ENCODE measurements at regions not wholly inside any gene's neighbourhood (a gene's known extent, or its start where the extent isn't known, plus 50 kb on each side); places are given as distances from the start of the nearest gene placed in this dataset.

DNA sequence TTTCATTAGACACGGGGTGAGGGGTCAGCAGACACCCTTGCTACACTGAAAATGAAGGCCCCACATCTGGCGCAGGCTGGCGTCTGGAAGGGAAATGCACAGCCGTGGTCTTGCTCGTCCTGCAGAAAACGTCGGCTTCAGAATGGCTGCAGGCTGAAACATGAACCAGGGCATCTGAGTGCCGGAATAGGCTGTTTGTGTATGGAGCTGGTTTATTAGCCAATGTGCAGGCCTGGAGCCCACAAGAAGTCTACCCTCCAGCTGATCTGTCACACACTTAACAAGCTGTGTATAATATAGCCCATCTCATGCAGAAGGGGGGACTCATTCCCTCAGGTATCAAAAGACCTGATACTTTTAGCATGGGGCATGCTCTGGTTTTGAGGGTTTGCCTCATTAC, 153.4 kb upstream of the SOX11 start:
- Histone ChIP-seq H3K36me3 (ENCODE audit: control insufficient read depth in 2 of 2, insufficient read depth in 2 of 2, low read length in 1 of 2) (no peaks in the 10 kb centered on the region), H3K4me3 (no peak overlapping the region), H2AFZ (ENCODE audit: control insufficient read depth, low read depth, low read length) (no peak overlapping the region), H3K4me1 (ENCODE audit: control insufficient read depth, insufficient read depth, low read length) (no peaks in the 10 kb centered on the region), H3K27me3 (replicated peaks in 1 of 2; ENCODE audit: control insufficient read depth in 2 of 2, insufficient read depth in 2 of 2, low read length in 1 of 2) (no peaks in the 10 kb centered on the region; a peak in 1 of 4 replicates), H3K9me3 (replicated peaks; ENCODE audit: control insufficient read depth, insufficient read depth, low read length) (no peaks in the 10 kb centered on the region), H3K27ac (ENCODE audit: control insufficient read depth, insufficient read depth) (no peak overlapping the region), H3K79me2 (ENCODE audit: control insufficient read depth, insufficient read depth, low read length) (no peaks in the 10 kb centered on the region), H4K20me1 (ENCODE audit: control insufficient read depth, insufficient read depth) (no peaks in the 10 kb centered on the region), H3K9ac (ENCODE audit: control insufficient read depth, insufficient read depth, low read length) (no peak overlapping the region), H3K4me2 (ENCODE audit: control insufficient read depth, insufficient read depth) (no peak overlapping the region)
- ChIA-PET SMC1A (ENCODE audit: uncharacterized antibody, unreplicated experiment) (no interaction called here), CTCF (no interaction called here), RAD21 (ENCODE audit: unreplicated experiment) (no interaction called here), POLR2A (no interaction called here)
- TF ChIP-seq TAF1 (IDR thresholded peaks at IDR 0.05; ENCODE audit: borderline replicate concordance, low read depth, low read length) = no peak
- TF ChIP-seq MYC (IDR thresholded peaks at IDR 0.05; ENCODE audit: insufficient read depth, insufficient read length, insufficient replicate concordance, low read length, severe bottlenecking) = no peak
- no peak for TF ChIP-seq POLR2A (IDR thresholded peaks at IDR 0.05; ENCODE audit: low read depth, low read length)
- no peak for TF ChIP-seq RBBP5 (conservative IDR thresholded peaks at IDR 0.05)
- TF ChIP-seq, protein P1, sequence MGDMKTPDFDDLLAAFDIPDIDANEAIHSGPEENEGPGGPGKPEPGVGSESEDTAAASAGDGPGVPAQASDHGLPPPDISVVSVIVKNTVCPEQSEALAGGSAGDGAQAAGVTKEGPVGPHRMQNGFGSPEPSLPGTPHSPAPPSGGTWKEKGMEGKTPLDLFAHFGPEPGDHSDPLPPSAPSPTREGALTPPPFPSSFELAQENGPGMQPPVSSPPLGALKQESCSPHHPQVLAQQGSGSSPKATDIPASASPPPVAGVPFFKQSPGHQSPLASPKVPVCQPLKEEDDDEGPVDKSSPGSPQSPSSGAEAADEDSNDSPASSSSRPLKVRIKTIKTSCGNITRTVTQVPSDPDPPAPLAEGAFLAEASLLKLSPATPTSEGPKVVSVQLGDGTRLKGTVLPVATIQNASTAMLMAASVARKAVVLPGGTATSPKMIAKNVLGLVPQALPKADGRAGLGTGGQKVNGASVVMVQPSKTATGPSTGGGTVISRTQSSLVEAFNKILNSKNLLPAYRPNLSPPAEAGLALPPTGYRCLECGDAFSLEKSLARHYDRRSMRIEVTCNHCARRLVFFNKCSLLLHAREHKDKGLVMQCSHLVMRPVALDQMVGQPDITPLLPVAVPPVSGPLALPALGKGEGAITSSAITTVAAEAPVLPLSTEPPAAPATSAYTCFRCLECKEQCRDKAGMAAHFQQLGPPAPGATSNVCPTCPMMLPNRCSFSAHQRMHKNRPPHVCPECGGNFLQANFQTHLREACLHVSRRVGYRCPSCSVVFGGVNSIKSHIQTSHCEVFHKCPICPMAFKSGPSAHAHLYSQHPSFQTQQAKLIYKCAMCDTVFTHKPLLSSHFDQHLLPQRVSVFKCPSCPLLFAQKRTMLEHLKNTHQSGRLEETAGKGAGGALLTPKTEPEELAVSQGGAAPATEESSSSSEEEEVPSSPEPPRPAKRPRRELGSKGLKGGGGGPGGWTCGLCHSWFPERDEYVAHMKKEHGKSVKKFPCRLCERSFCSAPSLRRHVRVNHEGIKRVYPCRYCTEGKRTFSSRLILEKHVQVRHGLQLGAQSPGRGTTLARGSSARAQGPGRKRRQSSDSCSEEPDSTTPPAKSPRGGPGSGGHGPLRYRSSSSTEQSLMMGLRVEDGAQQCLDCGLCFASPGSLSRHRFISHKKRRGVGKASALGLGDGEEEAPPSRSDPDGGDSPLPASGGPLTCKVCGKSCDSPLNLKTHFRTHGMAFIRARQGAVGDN (IDR thresholded peaks at IDR 0.05) = no peak
- no peak for TF ChIP-seq TCF7 (IDR thresholded peaks at IDR 0.05; ENCODE audit: borderline replicate concordance)
- TF ChIP-seq POLR2AphosphoS2 (IDR thresholded peaks at IDR 0.05; ENCODE audit: low read depth, low read length) = no peak
- TF ChIP-seq FOXM1 (IDR thresholded peaks at IDR 0.05; ENCODE audit: low read depth, low read length) = no peak
- TF ChIP-seq RCOR1 (conservative IDR thresholded peaks at IDR 0.05; ENCODE audit: low read depth, low read length) = no peak
- TF ChIP-seq NR2C1 (IDR thresholded peaks at IDR 0.05) = no peak
- no TSS peak for BruUV-seq (replicated peaks)
- in situ Hi-C loops (cut with MboI) (no loop called here), intact Hi-C loops (cut with micrococcal nuclease; ENCODE audit: unreplicated experiment) (no loop called here)
- 69% methylated on average over 8 of the region's 8 CpGs for WGBS (ENCODE audit: insufficient coverage, insufficient replicate concordance, low lambda C conversion rate, missing lambda C conversion rate)
- ATAC-seq = no peak
- DNase-seq (ENCODE audit: low read depth, low spot score) = no peak
- no peak for FAIRE-seq

Measured in GM12878 (cell line).